T-helper 17 cell (primary cell): ENCODE measurements at regions not wholly inside any gene's neighbourhood (a gene's known extent, or its start where the extent isn't known, plus 50 kb on each side); places are given as distances from the start of the nearest gene placed in this dataset.

Source experiments
- ATAC-seq: fragments of 150-1000 bp; cut with Tn5 transposase; 2 replicates; pipeline ENCODE4 v1.10.0; 2021; ENCODE audit warnings: mild to moderate bottlenecking, moderate library complexity
- DNase-seq, 3 donors: peaks; one replicate each; pipeline versions ENCODE4 v3.0.0 to v3.0.0-alpha.2; 2020 to 2021
- H3K9me3 ChIP-seq: one replicate; pipeline ENCODE4 v1.7.0; 2013; ENCODE audit warnings: low read length, mild to moderate bottlenecking; ENCODE audit not compliant: control insufficient read depth, poor library complexity, severe bottlenecking
- H3K27ac Mint-ChIP-seq: one replicate; pipeline ENCODE4 v1.8.0; 2022; ENCODE audit warnings: mild to moderate bottlenecking, moderate library complexity, mixed read lengths
- H3K27me3 Mint-ChIP-seq: one replicate; pipeline ENCODE4 v1.8.0; 2022; ENCODE audit warnings: mixed read lengths
- H3K36me3 Mint-ChIP-seq: one replicate; pipeline ENCODE4 v1.8.0; 2022; ENCODE audit warnings: low read depth, mixed read lengths
- H3K4me1 Mint-ChIP-seq: one replicate; pipeline ENCODE4 v1.8.0; 2022; ENCODE audit warnings: mild to moderate bottlenecking, mixed read lengths
- H3K4me3 Mint-ChIP-seq: one replicate; pipeline ENCODE4 v1.8.0; 2022; ENCODE audit warnings: mild to moderate bottlenecking, moderate library complexity, mixed read lengths

DNA sequence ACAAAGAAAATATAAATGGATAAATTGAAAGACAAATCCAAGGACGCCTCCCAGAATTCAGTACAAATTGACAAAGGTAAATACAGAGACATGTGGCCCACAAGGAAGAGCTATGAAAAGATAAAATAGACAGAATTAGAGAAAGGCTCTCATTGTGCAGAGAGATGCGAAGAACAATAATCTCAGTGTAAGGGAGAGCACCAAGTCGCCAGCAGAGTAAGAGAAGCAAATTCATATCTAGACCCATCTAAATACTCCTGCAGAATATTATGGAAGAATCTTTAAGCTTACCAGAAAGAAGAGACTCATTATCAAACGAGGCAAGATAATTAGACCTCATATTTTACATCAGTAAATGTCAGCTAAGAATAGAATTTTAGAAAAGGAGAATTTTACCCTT lies 101.7 kb upstream of the ITGA1 start:
- no peak for ATAC-seq
- no peak overlapping the region for H3K4me3 Mint-ChIP-seq
- H3K36me3 Mint-ChIP-seq = peaks cover 3% of the 10 kb centered on the region
- H3K27ac Mint-ChIP-seq = no peak overlapping the region
- no peak for DNase-seq
- H3K4me1 Mint-ChIP-seq = peaks cover 2% of the 10 kb centered on the region
- H3K27me3 Mint-ChIP-seq = peaks cover 10% of the 10 kb centered on the region
- H3K9me3 ChIP-seq = no peaks in the 10 kb centered on the region

DNA sequence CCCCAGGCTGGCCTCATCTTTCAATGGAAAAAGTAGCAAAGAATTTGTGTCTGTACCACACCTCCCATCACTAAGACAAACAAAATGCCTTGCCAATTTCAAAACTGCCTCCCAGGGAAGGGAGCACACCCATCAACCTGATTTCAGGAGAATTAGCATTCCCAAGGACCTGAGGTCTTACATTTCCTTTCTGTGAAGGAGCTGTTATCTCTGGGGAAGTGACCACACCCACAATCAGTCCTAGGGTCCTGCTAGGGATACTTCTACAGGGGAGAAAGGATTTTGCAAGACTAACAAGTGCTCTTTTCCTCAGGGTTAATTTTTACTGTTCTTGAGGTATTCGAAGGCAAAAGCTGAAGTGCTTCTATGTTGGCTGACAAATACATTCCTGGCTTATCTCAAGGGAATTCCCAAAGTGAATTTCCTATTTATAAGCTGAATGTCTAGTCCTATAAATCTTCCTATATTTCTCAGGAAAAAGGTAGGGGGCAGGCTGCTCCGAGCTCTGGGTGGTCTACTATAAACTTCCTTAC lies 97.4 kb upstream of the ITGA1 start:
- ATAC-seq = no peak
- H3K4me1 Mint-ChIP-seq = peaks cover 9% of the 10 kb centered on the region
- DNase-seq = no peak
- no peak overlapping the region for H3K4me3 Mint-ChIP-seq
- peaks cover 10% of the 10 kb centered on the region for H3K27me3 Mint-ChIP-seq
- H3K36me3 Mint-ChIP-seq = peaks cover 7% of the 10 kb centered on the region
- no peaks in the 10 kb centered on the region for H3K9me3 ChIP-seq
- no peak overlapping the region for H3K27ac Mint-ChIP-seq

DNA sequence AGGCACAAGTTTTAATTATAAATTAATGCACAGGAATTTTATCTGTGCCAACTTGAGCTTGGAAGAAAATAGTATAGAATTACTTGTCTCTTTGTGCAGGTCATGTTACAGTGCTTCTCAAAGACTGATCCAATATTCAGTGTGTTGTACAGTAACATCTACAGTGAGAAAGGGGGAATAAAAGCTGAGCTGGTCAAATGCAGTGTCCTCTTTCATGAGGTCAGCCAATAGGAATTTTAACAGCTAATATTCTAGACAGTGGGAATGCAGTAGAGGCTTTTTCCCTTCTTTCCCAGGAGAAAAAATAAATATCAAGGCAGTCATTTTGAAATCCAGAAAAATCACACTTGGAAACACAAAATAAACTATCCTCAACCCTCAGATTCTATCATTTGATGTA lies 95.7 kb upstream of the ITGA1 start:
- Mint-ChIP-seq H3K4me1 (peaks cover 7% of the 10 kb centered on the region), H3K27ac (no peak overlapping the region), H3K27me3 (peaks cover 5% of the 10 kb centered on the region), H3K4me3 (no peak overlapping the region), H3K36me3 (peaks cover 7% of the 10 kb centered on the region)
- DNase-seq (no peak), ATAC-seq (no peak)
- no peaks in the 10 kb centered on the region for H3K9me3 ChIP-seq

DNA sequence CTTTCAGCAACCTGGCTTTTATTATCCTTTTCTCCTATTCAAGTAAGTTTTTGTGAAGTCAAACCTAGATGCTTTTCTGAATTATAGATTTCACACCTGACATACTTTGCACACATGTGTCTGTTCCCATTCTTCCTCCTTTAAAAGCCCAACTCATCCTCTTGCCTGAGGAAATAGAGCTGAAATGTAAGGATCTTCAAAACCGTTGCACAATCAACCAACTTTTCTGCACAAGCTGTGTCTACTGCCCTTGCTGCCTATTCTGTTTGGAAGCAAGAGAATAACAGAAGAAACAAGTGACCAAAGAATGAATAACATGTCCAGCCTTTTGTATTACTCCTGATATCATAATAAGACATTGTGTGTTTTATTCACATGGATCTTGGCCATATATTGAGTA lies 95.1 kb upstream of the ITGA1 start:
- no peaks in the 10 kb centered on the region for H3K9me3 ChIP-seq
- no peak overlapping the region for H3K4me3 Mint-ChIP-seq
- peaks cover 5% of the 10 kb centered on the region for H3K27me3 Mint-ChIP-seq
- H3K36me3 Mint-ChIP-seq = peaks cover 7% of the 10 kb centered on the region
- ATAC-seq (no peak), DNase-seq (no peak)
- no peak overlapping the region for H3K27ac Mint-ChIP-seq
- peaks cover 7% of the 10 kb centered on the region for H3K4me1 Mint-ChIP-seq

DNA sequence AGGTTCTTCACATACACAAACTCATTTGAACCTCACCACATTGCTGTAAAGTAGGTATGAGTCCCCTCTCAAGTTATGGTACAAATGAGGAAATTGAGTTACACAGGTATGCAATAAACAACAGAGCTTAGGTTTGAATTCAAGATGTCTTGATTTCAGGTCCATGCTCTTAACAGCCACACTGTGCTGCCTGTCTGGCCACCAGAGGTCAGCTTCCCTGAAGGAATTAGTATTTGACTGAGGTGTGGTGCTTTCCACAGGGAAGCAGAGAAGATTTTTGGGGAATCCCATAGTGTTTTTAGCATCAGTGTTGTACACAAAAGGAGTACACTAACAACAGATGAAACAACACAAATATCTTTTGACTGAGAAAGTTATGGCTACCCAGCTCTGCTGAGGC lies 94.4 kb upstream of the ITGA1 start:
- H3K9me3 ChIP-seq = no peaks in the 10 kb centered on the region
- Mint-ChIP-seq H3K4me1 (peaks cover 7% of the 10 kb centered on the region), H3K36me3 (peaks cover 7% of the 10 kb centered on the region), H3K27ac (no peak overlapping the region), H3K27me3 (peaks cover 4% of the 10 kb centered on the region), H3K4me3 (no peak overlapping the region)
- ATAC-seq (peak; percentile 62), DNase-seq (peak in 1 of 3 donors; percentile 9)

GRCh38 chr5:52693836-52694235 lies 93.9 kb upstream of the ITGA1 start:
- Mint-ChIP-seq H3K27ac (no peak overlapping the region), H3K27me3 (no peaks in the 10 kb centered on the region)

DNA sequence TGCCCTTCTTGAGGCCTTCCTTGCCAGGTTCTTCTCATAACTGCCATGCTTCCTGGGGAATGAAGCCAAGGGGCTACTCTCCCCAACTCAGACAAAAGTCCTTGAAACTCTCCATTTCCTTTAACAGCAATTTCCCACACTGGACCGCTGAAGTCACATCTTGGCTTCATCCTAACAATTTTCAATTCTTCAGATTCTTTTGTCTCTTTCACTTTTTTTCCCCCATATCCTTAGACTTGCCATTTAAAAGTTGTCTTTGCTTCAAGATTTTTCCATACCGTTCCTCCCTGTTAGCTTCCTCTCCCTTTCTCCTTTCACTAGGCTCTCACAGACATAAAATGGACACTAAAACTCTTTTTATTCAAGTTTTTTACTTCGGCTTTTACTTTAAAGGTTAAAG lies 93.1 kb upstream of the ITGA1 start:
- DNase-seq (no peak), ATAC-seq (no peak)
- Mint-ChIP-seq H3K27ac (peak overlapping the region; percentile 14), H3K36me3 (peaks cover 4% of the 10 kb centered on the region), H3K4me3 (no peak overlapping the region), H3K27me3 (no peaks in the 10 kb centered on the region), H3K4me1 (peaks cover 7% of the 10 kb centered on the region)
- H3K9me3 ChIP-seq = no peaks in the 10 kb centered on the region

More at GRCh38 chr5:52693836-52694235, 93.9 kb upstream of the ITGA1 start:
- H3K9me3 ChIP-seq = no peaks in the 10 kb centered on the region
- peaks cover 7% of the 10 kb centered on the region for H3K36me3 Mint-ChIP-seq
- H3K4me3 Mint-ChIP-seq = no peak overlapping the region
- H3K4me1 Mint-ChIP-seq = peaks cover 7% of the 10 kb centered on the region
- ATAC-seq (no peak), DNase-seq (no peak)

DNA sequence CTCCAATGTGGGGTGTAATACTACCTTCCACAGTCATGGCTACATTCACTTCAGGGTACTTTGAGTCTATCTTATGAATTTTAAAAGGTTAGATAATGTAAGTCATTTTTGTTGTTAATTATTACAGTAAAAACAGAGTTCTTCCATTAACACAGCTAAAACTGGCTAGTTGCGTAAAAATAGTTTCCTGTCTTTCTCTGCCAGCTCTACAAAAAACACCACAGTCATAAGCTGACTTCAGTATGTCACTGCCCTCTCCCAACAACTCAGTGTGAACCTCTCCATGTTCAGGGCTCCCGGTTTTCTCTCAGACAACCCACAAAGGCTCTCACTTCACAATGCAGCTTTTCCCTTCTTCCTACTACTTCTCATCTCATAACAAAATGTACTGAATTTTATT lies 84.8 kb upstream of the ITGA1 start:
- H3K4me3 Mint-ChIP-seq = no peak overlapping the region
- no peaks in the 10 kb centered on the region for H3K27me3 Mint-ChIP-seq
- ATAC-seq = no peak
- H3K4me1 Mint-ChIP-seq = peaks cover 10% of the 10 kb centered on the region
- H3K36me3 Mint-ChIP-seq = peaks cover 3% of the 10 kb centered on the region
- no peaks in the 10 kb centered on the region for H3K9me3 ChIP-seq
- no peak for DNase-seq
- H3K27ac Mint-ChIP-seq = no peak overlapping the region

GRCh38 chr5:52703321-52703720 lies 84.4 kb upstream of the ITGA1 start:
- Mint-ChIP-seq H3K27me3 (no peaks in the 10 kb centered on the region), H3K4me3 (no peak overlapping the region), H3K4me1 (peaks cover 10% of the 10 kb centered on the region), H3K36me3 (peaks cover 3% of the 10 kb centered on the region), H3K27ac (no peak overlapping the region)
- DNase-seq (no peak), ATAC-seq (no peak)
- H3K9me3 ChIP-seq = no peaks in the 10 kb centered on the region

GRCh38 chr5:52705720-52706119 lies 82.0 kb upstream of the ITGA1 start:
- no peak overlapping the region for H3K4me3 Mint-ChIP-seq
- no peak overlapping the region for H3K27ac Mint-ChIP-seq
- H3K27me3 Mint-ChIP-seq = no peaks in the 10 kb centered on the region
- H3K36me3 Mint-ChIP-seq = peaks cover 3% of the 10 kb centered on the region
- DNase-seq (no peak), ATAC-seq (no peak)
- peaks cover 21% of the 10 kb centered on the region for H3K4me1 Mint-ChIP-seq
- no peaks in the 10 kb centered on the region for H3K9me3 ChIP-seq

DNA sequence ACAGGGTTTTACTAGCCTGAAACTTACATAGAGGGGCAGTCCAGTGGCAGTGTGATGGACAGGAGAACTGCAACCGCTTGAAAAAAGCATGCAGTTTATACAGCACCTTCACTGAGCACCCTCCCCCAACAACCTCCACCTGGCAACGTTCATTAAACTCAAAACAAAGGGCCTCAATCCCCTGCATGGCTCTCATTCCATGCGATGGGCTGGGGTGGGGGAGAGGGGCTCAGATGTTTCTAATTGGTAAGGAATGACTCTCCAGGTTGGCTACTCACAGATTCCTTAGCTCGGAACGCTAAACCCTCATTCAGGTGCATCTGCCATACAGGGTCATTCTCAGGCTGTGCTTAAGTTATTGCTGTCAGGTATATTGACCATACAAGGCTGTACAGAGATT lies 80.9 kb upstream of the ITGA1 start:
- ATAC-seq (no peak), DNase-seq (no peak)
- Mint-ChIP-seq H3K27ac (no peak overlapping the region), H3K27me3 (no peaks in the 10 kb centered on the region), H3K4me1 (peaks cover 21% of the 10 kb centered on the region), H3K4me3 (no peak overlapping the region), H3K36me3 (peaks cover 3% of the 10 kb centered on the region)
- no peaks in the 10 kb centered on the region for H3K9me3 ChIP-seq

DNA sequence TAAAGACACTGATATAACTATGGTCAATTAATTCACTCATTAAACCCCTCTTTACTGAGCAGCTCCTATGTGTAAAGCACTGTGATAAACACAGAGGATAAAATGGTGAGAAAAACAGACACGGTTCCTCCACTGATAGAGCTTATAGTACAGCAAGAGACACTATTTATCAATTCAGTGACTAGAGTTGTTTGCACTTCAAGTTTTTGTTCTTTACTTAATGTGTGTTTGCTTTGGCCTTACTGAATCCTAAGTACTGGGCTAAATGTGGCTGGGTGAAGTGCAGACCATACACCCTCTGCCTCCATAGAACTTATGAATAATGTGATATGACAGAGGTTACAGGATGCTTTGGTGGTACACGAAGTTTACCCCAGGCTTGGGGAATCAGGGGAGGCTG lies 80.1 kb upstream of the ITGA1 start:
- Mint-ChIP-seq H3K36me3 (peaks cover 3% of the 10 kb centered on the region), H3K27me3 (no peaks in the 10 kb centered on the region), H3K27ac (no peak overlapping the region), H3K4me1 (peaks cover 21% of the 10 kb centered on the region), H3K4me3 (no peak overlapping the region)
- ATAC-seq = no peak
- H3K9me3 ChIP-seq = no peaks in the 10 kb centered on the region
- no peak for DNase-seq

DNA sequence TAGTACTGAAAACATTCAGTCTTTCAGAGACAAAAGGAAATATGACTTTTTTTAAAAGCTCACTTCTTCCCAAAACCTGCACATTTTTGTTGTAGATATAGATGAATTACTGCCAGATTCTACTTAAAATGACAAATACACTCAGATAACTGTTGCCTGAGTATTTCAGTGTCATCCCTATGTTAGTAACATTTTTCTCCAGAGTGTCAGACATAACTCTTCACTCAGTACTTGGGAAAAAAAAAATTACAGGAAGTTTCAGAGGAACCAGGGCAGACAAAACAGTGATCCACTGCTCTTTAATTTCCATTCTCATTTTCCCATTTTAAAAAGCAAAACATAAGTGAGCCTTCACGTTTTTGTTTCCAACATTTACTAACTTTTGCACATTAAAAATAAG lies 79.3 kb upstream of the ITGA1 start:
- ATAC-seq = no peak
- H3K4me1 Mint-ChIP-seq = peaks cover 21% of the 10 kb centered on the region
- H3K36me3 Mint-ChIP-seq = no peaks in the 10 kb centered on the region

DNA sequence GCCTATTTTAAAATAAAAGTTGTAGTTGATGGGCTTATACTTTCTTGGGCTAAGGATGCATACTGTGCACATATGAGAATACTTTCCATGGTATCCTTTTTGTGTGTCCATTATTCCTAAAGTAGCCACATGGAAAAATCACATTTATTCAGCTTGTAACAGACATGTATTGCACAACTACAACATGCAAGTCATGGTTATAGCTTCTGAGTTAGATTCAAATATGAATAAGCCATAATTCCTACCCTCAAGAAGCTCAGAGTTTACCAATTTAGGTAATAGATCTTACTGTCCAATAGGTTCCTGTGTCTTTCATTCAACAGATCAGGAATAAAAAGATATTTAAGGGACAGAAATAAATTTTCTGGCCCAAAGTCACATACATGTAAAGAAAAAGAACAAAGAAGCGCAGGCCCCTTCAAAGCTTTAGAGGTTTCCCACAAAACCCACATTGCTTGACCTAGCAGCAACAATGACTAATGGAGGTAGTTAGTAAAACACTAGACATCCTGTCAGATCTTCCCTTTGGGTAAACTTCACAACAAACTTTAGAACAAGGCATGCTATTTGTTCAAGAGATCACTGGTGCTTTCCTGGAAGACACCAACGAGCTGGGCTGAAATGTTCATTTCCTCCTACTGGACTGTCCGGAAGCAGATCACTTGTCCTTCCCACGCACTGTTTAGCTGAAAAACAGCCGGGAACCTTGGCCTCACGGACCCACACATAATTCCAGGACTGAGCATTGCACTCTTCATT lies 78.4 kb upstream of the ITGA1 start:
- no peaks in the 10 kb centered on the region for H3K36me3 Mint-ChIP-seq
- H3K4me3 Mint-ChIP-seq = no peak overlapping the region
- DNase-seq (no peak), ATAC-seq (peak; percentile 25)
- H3K9me3 ChIP-seq = no peaks in the 10 kb centered on the region
- no peaks in the 10 kb centered on the region for H3K27me3 Mint-ChIP-seq
- H3K4me1 Mint-ChIP-seq = peaks cover 21% of the 10 kb centered on the region
- peak overlapping the region; percentile 51 for H3K27ac Mint-ChIP-seq

More for the DNA sequence above, 79.3 kb upstream of the ITGA1 start:
- no peak overlapping the region for H3K27ac Mint-ChIP-seq
- no peaks in the 10 kb centered on the region for H3K27me3 Mint-ChIP-seq
- no peaks in the 10 kb centered on the region for H3K9me3 ChIP-seq
- DNase-seq = no peak
- H3K4me3 Mint-ChIP-seq = no peak overlapping the region
